Gastrocnemius medialis (tissue), 4 donors: ENCODE measurements at regions not wholly inside any gene's neighbourhood (a gene's known extent, or its start where the extent isn't known, plus 50 kb on each side); places are given as distances from the start of the nearest gene placed in this dataset.
"Not testable (repeated sequence)": the region's sequence is repeated elsewhere in the genome, so short reads cannot be mapped to it uniquely, and the experiment has no call there.

Source experiments
- POLR2A ChIP-seq, 2 donors: fragments of 450-650 bp; IDR thresholded peaks; one replicate each; pipeline ENCODE4 v1.6.1; 2017; ENCODE audit warnings: antibody characterized with exemption in 2 of 2, mild to moderate bottlenecking in 2 of 2, moderate library complexity in 2 of 2
- TF ChIP-seq, protein P1 (sequence below), 5 experiments: fragments of 450-650 bp in 3 of 5; fragments of 200-600 bp in 2 of 5; sonication (generic) in 2 of 5; IDR thresholded peaks in 4 of 5; conservative IDR thresholded peaks in 1 of 5; 1 replicate in 4 of 5; 2 replicates in 1 of 5; pipeline ENCODE4 v1.5.1; 2016 to 2019; ENCODE audit warnings: antibody characterized with exemption in 5 of 5, mild to moderate bottlenecking in 3 of 5, moderate library complexity in 3 of 5

DNA sequence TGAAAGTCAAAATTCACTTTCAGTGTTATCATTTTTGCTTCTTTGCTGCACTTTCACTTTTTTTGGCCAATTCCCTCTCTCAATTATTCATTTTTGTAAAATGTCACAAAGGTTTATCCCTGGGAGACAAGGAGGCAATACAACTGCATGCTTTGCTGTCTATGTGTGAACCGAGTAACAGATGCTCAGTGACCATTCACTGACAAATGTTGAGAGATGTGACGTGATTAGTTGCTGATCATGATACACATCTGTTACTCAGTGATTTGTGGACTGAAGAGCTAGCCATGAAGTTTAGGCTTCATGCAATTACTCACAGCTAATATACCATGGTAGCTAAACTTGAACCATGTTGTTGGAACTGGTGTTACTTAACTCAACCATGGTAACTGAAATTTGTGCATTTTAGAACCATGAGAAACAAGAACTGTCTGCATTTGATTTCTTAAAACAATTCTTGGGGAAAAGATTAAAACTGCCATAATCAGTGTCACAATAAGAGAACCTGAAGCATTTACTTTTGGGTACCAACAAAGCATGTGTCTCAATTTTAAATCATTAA is 86.8 kb upstream of the BTG1 start:
- TF ChIP-seq, protein P1, sequence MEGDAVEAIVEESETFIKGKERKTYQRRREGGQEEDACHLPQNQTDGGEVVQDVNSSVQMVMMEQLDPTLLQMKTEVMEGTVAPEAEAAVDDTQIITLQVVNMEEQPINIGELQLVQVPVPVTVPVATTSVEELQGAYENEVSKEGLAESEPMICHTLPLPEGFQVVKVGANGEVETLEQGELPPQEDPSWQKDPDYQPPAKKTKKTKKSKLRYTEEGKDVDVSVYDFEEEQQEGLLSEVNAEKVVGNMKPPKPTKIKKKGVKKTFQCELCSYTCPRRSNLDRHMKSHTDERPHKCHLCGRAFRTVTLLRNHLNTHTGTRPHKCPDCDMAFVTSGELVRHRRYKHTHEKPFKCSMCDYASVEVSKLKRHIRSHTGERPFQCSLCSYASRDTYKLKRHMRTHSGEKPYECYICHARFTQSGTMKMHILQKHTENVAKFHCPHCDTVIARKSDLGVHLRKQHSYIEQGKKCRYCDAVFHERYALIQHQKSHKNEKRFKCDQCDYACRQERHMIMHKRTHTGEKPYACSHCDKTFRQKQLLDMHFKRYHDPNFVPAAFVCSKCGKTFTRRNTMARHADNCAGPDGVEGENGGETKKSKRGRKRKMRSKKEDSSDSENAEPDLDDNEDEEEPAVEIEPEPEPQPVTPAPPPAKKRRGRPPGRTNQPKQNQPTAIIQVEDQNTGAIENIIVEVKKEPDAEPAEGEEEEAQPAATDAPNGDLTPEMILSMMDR (IDR thresholded peaks at IDR 0.05 in 4 of 5, conservative IDR thresholded peaks at IDR 0.05 in 1 of 5), result not testable (repeated sequence)
- not testable (repeated sequence) for TF ChIP-seq POLR2A (IDR thresholded peaks at IDR 0.05)
